ENCODE measurements at regions not wholly inside any gene's neighbourhood (a gene's known extent, or its start where the extent isn't known, plus 50 kb on each side); places are given as distances from the start of the nearest gene placed in this dataset.
"Not testable (repeated sequence)": the region's sequence is repeated elsewhere in the genome, so short reads cannot be mapped to it uniquely, and the experiment has no call there.

DNA sequence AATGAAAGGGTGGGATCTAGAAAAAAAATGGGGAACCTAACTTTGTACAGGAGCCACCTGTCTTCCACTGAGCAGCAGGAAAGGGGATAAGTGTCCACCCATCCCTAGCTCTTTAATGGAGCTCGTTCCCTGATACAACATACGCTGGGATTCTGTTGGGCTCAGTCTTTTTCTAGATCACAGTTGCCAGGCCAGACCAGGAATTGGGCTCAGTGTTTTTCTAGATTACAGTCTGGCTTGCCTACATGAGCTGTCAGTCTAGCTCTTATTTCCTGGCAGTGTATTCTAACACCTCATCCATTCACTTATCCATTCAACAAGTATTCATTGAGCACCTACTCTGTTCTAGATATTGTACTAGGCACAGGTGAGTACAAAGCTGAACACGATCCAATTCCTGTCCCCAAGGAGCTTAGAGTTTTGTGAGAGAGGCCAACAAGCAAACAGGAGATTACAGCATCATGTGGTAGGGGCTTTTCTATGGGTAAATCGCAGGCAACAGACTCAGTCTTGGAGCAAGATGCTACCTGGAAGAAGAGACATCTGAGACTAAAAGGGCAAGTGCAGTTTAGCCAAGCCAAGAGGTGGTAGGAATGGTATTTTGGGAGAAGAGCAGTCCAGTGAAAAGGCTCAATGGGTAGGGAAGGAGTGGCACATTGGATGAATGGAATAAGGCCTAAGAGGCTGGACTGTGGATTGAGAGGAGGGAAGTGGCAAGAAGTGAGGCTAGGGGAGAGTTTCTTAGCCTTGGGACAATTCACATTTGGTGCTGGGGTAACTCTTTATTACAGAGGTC lies 138.0 kb upstream of the HS3ST2 start:
- no peak for DNase-seq (ENCODE audit: low spot score)

DNA sequence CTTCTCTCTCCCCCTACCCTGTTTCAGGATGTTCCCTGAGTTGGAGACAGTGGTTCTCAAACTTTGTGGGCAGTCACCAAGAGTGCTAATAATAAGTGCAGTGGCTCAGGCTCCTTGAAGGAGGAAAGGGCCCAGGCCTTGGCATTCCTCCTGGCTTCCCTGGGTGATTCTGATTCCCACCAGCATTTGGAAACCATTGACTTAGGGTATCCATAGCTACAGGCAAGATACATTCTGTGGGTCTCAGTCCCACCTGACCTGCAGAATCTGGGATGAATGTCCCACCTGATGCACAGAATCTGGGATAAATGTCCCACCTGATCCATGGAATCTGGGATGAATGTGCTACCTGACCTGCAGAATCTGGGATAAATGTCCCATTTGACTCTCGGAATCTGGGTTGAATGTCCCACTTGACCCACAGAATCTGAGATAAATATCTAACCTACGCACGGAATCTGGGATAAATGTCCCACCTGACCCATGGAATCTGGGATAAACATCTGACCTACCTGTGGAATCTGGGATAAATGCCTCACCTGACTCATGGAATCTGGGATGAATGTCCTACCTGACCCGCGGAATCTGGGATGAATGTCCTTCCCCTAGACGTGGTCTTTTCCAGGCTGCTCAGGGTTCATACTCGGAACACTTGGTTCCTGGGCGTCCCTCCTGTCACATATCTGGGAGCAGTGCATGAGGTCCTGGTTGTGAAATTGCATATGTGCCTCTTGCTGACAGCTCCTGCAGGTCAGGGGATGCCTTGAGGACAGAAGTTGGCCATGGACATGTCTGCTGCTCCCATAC lies 136.7 kb upstream of the HS3ST2 start:
- DNase-seq (ENCODE audit: low spot score) = no peak

DNA sequence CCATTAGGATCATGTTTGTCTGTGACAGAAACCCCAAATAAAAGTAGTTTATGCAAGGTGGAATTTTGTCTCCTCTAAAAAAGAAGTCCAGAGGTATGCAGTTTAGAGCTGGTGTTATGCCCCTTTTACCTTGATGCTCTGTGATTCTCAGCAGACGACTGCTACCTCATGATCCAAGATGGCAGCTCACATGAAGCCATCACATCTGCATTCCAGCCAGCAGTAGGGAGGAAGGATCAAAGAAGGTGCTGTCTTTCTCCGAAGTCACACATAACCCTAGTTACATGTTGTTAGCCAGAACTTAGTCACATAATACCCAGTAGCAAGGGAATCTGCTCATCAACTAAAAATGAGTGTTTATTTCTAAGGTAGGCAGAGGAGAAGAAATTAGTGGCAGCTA lies 135.7 kb upstream of the HS3ST2 start:
- no peak for DNase-seq (ENCODE audit: low spot score)

DNA sequence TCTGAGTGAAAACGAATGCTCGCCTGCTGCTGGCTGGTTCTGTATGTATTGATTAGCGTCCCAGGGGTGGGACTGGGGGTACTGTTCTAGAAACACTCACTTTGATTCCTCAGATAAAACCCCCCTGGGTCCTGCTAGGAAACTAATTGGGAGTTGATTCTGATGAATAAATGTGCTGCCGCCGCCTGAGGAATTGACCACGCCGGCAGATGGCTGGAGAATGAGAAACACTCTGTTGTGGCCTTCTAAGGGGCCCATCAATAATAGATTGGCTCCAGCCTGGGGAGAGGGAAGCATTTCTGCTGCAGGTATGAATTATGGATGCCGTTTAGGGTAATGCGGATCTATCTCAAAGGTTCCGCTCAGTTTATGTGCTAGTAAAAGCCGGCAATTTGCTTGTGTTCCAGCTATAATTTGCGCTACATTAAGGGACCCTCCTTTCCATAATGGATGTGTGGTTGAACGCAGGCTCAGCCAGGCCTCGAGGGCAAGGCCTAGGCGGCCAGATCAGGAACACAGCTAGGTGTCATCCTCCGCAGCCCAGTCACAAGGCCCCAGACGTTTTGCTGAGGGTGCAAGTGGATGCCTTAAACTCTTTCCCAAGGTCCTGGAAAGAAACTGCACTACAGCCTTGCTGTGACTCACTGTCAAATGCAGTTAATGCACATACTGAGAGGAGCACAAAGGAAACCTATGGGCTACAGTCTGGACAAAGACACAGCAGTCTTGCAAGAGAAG lies 132.2 kb upstream of the HS3ST2 start:
- no peak for DNase-seq (ENCODE audit: low spot score)

DNA sequence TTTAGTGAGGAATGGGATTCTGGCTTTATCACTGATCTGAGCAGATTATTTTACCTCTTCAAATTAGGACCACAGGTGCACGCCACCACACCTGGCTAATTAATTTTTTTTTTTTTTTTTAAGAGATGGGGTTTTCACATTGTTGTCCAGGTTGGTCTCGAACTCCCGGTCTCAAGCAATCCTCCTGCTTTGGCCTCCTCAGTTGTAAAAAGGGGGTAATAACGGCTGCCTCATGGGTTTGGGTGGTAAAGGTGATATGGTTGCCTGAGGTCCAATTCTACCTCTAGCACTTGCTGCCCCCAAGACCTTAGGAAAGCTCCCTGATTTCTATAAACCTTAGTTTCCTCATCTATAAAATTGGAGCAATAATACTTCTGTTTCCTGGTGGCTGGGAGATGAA lies 130.7 kb upstream of the HS3ST2 start:
- DNase-seq (ENCODE audit: low spot score) = no peak

DNA sequence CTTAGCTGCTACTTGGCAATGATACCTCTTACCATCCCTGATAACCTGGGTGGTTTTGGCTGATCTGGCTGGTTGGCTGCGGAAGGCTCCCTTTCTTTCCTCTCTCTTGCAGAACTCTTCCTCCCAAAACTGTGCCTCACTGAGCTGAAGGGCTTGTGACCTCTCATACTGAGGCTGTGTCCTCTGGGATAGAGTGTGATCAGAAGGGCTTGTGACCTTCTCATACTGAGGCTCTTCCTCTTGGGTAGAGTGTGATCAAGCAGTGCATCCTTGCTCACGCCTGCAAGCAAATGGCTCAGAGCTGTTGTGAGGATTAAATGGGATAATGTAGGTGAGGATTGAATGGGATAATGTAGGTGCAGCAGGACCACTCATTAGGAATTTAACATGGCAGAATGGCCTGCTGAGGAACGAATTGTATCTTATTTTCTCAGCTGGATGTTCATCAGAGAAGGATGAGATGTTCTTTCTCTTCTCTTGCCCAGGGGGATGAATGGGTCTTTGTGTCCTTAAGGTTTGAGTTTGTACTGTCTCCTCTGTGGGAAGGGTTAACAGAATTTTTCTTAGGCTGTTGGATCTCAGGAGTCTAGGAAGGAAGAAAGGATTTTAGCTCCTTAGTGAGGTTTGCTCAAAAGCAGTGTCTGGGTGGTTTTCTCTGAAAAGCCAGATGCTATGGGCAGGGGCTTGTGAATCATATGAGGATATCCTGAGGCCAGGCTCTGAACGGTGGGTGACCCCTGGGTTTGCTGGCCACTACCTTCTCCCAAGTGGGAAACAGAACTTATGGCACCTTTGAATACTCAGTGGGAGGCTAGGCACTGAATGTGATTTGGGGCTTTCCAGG lies 130.0 kb upstream of the HS3ST2 start:
- DNase-seq (ENCODE audit: low spot score) = no peak

DNA sequence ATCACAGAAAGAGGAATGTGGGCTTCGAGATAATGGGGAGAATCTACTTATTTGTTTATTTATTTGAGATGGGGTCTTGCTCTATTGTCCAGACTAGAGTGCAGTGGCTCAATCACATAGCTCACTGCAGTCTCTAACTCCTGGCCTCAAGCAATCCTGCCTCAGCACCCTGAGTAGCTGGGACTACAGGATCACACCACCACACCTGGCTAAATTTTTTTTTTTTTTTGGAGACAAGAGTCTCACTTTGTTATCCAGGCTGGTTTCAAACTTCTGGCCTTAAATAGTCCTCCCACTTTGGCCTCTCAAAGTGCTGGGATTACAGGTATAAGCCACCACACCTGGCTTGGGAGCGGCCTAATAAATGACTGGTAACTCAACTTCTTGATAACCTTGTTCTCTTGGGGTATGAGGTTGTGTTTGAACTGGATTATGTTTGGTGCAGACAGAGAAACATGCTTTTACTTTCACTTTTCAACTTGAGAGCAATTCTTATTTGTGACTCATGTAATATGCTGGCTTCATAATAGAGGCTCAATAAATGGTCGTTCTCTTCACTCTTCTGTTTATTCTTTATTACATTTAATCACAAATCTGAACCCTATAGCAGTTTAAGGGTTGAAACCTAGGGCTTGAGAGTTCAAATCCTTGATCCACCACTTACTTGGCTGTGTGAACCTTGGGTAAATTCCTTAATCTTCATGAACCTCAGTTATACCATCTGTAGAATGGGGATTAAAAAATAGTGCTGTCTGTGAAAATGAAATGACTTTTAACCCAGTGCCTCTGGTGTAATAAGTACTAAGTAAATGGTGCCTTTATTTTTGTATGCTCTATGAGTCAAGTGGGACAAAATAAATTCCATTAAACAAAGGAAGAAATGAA lies 129.1 kb upstream of the HS3ST2 start:
- DNase-seq (ENCODE audit: low spot score) = no peak

DNA sequence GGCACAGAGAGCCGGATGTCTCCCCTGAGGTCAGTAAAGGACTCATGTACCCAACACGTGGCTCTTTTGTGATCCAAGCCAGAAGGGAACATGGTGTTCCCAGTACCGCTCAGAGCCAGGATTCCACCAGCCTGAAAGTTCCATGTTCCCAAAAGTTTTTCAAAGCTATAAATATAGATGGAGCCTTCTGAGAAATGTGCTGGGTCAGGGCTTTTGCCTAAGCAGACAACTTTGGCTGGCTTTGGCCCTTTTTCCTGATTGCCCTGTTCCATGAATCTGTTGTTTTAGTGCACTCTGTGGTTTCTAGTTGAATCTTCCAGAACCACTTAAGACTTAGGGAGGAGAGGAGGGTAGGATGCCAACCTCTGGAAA lies 128.5 kb upstream of the HS3ST2 start:
- no peak for DNase-seq (ENCODE audit: low spot score)

DNA sequence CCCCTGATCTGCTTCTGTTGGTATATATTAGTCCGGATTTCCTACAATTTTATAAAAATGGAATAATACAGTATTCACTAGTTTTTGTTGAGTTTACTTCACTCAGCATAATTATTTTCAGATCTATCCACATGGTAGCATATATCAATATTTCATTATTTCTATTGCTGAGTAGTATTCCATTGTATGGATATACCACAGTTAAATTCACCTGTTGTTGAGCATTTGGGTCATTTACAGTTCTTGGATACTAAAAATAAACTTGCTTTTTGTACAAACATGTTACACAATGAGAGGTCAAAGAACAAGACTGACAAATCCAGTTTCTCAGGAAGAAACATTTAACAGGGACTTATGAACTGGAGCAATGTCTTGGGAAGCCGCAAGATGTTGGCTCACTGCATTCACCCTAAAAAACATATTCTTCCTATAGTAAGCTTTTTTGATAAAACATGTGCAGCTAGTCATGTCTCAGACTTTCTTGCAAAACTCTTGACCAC lies 126.9 kb upstream of the HS3ST2 start:
- DNase-seq (ENCODE audit: low spot score) = no peak

DNA sequence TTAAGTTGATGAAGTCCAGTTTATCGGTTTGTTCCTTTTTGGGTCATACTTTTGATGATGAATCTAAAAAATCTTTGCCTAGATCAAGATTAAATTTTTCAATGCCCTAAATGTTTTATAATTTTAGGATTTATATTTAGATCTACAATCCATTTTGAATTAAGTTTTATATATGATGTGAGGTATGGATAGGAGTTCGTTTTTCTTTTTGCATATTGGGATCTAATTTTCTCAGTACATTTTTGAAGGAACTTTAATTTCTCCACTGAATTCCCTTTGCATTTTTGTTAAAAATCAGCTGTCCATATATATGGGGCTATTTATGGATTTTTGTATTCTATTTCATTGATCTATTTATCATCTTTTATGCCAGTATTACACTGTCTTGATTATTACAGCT lies 125.5 kb upstream of the HS3ST2 start:
- DNase-seq (ENCODE audit: low spot score) = no peak

DNA sequence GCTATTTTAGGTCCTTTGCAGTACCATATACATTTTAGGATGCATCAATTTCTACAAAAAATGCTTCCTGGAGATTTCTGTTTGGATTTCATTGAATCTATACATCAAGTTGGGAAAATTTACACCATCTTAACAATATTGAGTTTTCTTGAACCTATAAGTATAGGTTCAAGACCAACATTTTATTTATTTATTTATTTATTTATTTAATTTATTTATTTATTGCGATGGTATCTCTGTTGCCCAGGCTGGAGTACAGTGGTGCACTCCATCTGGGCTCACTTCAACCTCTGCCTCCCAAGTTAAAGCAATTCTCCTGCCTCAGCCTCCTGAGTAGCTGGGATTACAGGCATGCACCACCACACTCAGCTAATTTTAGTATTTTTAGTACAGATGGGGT lies 125.0 kb upstream of the HS3ST2 start:
- no peak for DNase-seq (ENCODE audit: low spot score)

DNA sequence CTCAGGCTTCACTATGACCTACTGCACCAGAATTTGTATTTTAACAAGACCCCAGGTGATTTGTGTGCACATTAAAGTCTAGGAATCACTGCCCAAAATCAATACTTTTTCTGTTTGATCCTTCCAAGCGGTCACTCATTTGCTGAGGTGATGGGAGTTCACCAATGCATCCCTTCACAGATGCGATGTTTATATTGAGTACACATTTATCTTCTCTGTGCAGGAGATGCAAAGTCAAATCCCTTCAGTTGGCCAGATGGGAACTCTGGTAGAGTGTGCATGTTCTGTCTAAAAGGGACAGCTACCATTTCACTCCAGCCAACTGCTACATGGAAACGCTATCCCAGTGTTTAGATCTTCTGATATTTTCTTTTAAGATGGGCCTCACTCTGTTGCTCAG lies 122.6 kb upstream of the HS3ST2 start:
- no peak for DNase-seq (ENCODE audit: low spot score)

DNA sequence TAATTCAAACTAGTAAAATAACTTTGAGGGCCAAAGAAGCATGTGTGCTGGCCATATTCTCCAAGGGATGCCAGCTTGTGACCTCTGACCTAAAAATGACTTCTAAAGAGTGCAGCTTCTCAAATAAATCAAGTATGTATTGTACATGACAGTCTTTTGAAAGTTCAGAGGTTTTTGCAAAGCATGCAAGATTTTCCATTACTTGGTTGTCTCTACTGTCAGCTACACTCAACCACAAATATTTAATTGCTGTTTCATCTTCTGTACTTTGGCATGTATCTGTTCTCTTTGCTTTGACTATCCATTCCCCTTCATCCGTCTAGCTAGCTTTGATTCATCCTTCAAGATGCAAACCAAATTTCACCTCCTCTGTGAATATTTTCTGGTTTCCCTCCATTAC lies 121.9 kb upstream of the HS3ST2 start:
- DNase-seq (ENCODE audit: low spot score) = no peak

DNA sequence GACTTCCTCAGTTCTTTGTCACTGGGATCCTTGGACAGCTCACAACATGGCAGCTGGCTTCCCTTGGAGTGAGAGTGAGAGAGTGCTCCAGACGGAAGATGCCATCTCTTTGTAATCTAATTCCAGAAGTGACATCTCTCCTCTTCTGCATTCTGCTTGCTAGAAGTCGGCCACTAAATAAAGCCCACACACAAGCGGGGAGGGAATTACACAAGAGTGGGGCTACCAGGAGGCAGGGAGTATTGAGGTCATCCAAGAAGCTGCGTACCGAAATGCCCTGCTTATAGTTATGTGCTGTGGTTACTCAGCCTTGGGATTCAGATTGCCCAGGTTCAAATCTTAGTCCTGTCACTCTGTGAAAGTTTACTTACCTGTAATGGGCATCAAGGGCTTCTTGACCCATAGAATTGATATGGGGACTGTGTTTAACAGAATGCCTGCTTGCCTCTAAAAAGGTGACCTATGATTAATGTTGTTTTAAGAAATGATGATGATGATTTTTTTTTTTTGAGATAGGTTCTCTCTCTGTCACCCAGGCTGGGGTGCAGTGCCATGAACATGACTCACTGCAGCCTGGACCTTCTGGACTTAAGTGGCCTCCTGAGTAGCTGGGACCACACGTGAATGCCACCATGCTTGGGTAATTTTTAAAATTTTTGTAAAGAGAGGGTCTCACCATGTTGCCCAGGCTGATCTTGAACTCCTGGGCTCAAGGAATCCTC lies 120.9 kb upstream of the HS3ST2 start:
- no peak for DNase-seq (ENCODE audit: low spot score)

DNA sequence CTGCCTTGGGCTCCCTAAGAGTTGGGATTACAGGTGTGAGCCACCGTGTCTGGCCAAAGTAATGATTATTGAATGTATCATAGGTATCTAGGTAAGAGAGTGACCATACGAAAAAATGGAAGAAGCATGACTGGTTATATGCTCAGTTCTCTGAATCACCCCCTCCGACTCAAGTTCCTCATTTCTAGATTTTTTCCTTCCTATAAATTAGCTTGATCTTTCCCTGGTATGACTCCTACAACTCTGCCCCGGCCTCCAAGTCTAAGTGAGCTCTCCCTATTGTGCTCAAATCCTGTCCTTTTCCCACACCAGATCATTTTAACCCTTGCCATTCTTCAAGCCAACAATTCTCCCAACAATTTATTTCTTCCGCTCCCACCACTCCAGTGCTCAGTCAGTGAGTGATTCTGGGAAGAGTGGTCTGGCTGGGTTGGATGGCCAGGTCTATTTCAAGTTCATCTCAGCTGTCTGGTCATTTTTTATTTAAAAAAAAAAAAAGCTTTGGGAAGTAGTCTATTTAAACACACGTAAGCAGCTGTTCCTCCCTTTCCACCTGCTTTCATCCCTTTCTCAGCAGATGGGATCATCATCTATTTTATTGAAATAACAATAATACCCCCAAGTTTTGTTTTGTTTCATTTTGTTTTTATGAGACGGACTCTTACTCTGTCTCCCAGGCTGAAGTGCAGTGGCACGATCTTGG lies 120.2 kb upstream of the HS3ST2 start:
- DNase-seq (ENCODE audit: low spot score) = no peak

DNA sequence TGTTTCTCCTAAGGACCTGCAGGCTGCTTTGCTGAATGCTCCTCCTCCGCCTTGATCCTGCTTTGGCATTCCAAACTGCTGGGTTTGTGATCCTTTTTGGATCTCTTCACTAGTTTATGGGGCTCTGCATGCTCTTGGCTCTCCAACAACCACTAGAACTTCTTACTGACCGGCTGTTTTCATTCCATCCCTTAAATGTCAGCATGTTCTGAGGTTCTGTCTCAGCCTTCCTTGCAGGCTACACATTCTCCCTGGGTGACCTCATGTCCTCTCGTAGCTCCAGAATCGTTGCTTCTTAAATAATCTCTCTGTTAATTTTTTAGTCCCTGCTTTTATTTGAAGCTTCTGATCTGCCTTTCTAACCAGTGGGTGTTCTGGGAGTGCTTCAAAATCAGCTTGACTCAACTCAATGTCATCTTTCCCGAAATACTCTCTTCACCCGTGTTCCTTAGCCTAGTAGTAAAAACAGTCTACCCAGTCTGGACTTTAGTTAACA lies 119.0 kb upstream of the HS3ST2 start:
- DNase-seq (ENCODE audit: low spot score) = no peak

DNA sequence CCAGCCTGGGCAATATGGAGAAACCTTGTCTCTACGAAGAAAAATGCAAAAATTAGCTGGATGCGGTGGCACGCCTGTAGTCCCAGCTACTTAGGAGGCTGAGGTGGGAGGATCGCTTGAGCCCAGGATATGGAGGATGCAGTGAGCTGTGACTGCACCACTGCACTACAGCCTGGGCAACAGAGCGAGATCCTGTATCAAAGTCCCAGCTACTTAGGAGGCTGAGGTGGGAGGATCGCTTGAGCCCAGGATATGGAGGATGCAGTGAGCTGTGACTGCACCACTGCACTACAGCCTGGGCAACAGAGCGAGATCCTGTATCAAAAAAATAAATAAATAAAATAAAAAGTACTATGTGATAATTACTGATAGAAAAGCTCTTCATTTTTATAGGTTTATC lies 118.2 kb upstream of the HS3ST2 start:
- not testable (repeated sequence) for DNase-seq (ENCODE audit: low spot score)

DNA sequence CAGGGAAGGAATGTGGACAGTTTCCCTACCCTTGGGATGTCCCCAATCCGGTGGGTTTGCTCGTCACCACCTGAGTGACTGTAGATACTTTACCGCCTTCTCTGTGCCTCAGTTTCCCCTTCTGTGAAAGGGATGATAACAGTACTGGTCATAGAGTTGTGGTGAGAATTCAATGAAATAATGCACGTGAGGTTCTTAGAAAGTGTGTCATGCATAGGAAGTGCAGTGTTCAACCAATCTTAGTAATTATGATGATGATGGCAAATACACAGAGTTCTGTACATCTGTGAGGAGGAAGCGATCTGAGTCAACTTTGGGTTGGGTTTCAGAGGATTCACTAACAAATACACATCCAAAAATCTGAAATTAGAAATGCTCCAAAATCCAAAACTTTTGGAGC lies 114.6 kb upstream of the HS3ST2 start:
- no peak for DNase-seq (ENCODE audit: low spot score)

DNA sequence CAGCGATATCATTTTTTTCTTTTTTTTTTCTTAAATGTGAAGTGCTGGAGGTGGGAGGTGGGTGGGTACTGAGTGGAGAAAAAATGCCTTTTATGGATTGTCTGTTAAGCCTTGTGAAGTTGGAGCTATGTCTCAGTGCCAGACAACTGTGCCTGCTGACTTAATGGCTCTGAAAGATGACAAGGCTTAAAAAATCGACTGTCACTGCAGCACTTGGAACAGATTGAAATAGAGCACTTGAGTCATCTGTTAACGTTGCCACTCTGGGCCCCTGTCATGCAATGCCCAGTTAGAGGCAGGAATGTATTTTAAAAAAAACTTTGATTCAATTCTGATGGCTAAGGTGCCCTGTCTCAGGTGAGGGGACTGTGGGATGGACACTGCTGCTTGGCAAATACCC lies 108.2 kb upstream of the HS3ST2 start:
- no peak for DNase-seq (ENCODE audit: low spot score)

Data from mesenteric fat pad (tissue), 1 donor.